ENCODE measurements at regions not wholly inside any gene's neighbourhood (a gene's known extent, or its start where the extent isn't known, plus 50 kb on each side); places are given as distances from the start of the nearest gene placed in this dataset.
A peak's percentile ranks its signal among the peaks of the same experiment; 100 is the strongest.

DNA sequence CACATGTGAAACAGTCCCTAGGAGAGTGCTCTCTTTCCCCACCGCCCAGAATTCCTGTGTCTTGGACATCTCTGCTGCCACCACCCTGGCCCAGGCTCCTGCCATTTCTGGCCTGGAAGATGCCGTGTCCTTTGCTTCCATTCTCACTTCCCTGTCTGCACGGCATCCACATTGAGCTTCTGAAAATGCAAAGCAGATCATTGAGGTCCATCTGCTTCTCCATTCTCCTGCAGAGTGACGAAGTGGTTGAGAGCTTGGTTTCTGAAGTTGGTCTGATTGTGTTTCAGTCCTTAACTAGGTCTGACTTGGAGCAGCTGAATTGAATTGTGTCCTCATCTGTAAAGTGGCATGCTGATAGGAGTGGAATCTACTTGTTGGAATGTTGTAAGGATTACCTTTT is 98.7 kb upstream of the MGAT5 start:
- DNase-seq (ENCODE audit: low read depth in 1 of 2, low spot score in 1 of 2) = no peak

GRCh38 chr2:134158295-134158694 is 95.6 kb upstream of the MGAT5 start:
- DNase-seq (ENCODE audit: low read depth in 1 of 2, low spot score in 1 of 2) = no peak

DNA sequence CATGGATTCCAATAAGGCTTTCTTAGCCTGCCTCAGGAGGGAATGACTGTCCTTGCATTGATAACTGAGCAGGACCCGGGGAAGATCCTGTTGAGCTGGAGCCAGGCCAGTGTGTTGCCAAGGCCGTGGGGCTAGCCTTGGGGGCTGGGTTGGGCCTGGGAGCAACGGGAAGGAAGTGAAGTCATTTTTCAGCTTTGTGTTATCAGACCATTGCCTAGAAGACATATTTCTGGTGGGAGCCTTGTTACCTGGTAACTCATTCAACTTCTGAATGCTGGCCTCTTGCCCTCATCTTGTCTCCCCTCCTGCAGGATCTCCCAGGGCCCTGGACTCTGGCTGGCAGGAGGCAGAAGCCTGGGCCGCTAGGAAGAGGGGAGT is 92.7 kb upstream of the MGAT5 start:
- DNase-seq (ENCODE audit: low read depth in 1 of 2, low spot score in 1 of 2) = no peak

DNA sequence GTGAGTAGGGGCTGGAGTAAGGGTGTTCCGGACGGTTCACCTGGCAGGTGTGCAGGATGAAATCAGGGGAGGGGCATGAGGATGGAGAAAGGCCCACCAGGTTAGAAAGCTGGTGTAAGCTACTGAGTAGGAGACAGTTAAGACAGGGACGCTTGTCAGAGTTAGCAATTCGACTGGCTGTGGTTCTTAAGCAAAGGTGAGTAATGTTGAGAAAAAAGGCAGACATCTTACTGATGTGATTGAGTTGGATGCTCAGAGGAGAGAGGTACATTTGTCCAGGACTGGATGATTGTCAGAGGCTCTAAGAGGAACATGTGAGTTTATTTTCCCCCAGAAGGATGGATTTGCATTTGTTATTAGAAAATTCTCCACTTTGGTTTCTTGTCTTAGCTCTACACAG is 90.5 kb upstream of the MGAT5 start:
- DNase-seq (ENCODE audit: low read depth in 1 of 2, low spot score in 1 of 2) = no peak

DNA sequence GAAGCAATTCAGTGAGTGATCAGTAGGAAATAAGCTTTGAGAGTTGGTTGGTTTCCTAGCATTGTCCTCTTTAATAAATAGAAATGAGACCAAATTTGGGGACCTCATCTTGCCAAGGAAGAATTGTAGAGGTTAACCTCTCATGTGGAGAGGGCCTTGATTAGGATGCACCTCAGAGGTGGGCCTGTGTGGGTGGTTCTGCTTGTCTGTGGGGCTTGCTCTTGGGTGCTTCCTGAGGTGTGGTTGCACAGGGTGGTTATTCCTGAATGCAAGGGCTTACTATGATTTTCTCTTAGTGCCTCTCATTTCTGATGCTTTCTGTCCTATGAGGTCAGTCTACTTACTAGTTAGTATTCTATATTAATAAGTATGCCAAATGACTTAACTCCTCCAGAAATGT is 89.6 kb upstream of the MGAT5 start:
- DNase-seq (ENCODE audit: low read depth in 1 of 2, low spot score in 1 of 2) = no peak

DNA sequence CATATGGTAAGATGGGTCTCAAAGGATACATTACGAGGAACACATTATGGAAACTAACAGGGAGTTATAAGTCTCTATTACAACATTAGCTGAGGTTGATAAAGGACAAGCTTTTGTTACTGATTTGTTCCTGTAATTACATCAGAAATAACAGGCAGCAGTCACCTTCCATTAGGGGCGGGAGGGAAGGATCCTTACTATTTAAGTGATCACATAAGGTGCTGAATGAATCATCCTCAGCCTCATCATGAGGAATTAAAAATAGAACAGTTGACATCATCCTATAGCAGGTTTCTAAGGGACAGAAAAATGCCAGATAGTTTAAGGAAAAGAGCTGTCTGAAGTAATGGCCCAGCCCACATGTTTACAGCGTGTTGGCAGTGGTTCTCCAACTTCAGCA is 86.9 kb upstream of the MGAT5 start:
- no peak for DNase-seq (ENCODE audit: low read depth in 1 of 2, low spot score in 1 of 2)

- peak in 1 of 2 donors; percentile 31 for DNase-seq (ENCODE audit: low read depth in 1 of 2, low spot score in 1 of 2)
Observed at GRCh38 chr2:134169788-134170187, 84.1 kb upstream of the MGAT5 start.

GRCh38 chr2:134170294-134170693 is 83.6 kb upstream of the MGAT5 start:
- no peak for DNase-seq (ENCODE audit: low read depth in 1 of 2, low spot score in 1 of 2)

DNA sequence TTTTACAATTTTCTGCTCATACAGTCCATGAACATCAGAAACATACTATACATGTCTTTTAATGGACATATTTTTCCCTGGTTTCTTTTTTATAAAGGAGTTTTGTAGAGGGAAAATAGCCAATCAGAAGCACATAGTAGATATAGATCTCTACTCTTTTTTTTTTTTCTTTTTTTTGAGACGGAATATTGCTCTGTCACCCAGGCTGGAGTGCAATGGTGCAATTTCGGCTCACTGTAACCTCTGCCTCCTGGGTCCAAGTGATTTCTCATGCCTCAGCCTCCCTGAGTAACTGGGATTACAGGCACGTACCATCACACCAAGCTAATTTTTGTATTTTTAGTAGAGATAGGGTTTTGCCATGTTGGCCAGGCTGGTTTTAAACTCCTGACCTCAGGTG is 83.2 kb upstream of the MGAT5 start:
- DNase-seq (ENCODE audit: low read depth in 1 of 2, low spot score in 1 of 2) = no peak

DNA sequence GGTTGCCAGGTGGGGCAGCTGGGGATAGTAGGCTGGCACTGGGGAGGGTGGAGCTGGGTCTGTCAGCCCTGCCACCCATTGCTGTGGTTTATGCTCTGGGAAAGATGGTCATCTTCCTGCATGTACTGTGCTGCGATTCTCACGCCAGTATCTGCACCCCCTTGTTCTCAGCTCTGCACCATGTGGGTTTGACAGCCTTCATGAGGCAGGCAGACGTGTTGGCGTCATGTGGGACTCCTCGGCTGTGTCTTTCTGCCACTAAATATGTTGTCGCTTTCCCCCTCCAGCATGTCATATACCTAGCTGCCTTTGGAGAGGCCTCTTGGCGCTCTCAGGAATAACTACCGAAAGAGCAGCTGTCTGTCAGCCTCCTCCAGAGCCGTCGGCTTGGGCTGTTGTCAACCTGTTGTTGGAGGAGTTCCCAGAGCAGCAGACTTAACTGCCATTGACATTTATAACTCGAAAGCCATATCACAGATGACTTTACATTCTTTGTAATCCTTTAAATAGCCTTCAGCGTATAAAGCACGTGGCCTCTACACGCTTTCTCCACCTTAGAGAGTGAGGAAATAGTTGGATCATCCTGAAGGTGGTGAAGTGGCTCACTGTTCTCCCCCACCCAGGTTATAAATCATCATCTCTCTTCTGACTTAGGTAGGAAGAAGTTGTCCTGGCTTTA is 80.4 kb upstream of the MGAT5 start:
- DNase-seq (ENCODE audit: low read depth in 1 of 2, low spot score in 1 of 2) = no peak

DNA sequence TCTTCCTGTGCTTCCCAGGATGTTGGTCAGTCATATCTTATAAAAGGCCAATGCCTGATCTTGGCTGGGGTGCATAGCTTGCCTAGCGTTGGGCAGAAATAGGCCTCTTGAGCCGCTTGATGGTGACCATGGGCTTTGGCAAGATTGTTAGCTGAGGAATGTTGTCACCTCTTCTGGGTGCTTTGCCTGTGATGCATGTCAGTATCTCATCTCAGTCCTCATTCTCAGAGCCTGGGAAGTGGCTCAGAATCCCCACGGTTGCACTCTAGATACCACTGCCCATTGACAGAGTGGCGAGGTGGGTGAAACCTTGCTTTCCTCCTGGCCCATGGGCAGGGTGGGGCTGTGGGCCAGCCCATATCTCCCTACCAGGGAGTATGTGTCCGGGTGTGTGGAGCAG is 79.2 kb upstream of the MGAT5 start:
- DNase-seq (ENCODE audit: low read depth in 1 of 2, low spot score in 1 of 2) = no peak

GRCh38 chr2:134175834-134176233 is 78.0 kb upstream of the MGAT5 start:
- no peak for DNase-seq (ENCODE audit: low read depth in 1 of 2, low spot score in 1 of 2)

DNA sequence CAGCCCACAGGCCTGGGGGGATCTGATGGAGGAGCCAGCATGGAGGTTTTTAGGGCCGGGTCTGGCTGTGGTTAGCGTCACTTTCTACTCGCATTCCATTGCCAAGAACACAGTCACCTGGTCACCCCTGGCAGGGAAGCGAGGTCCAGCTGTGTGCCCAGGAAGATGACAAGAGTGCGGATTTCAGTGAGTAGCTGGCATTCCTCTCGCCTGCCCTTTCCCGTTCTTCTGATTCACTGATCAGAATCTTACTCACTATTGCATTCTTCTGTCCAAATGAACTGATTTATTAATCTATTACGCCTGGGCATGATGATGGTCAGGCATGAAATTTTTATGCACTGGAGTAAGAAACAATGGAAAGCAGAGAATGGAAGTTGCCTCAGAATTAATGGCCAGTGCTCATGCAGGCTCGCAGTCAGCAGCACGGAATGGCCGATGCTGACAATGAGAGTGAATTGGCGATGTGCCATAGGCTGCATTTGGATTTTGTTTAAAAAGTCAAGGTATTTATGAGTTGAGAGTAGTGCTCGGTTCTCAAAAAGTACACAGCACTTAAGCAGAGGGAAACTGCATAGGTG is 76.4 kb upstream of the MGAT5 start:
- DNase-seq (ENCODE audit: low read depth in 1 of 2, low spot score in 1 of 2) = no peak

- DNase-seq (ENCODE audit: low read depth in 1 of 2, low spot score in 1 of 2) = no peak
Observed at GRCh38 chr2:134178138-134178877, 75.6 kb upstream of the MGAT5 start.

- no peak for DNase-seq (ENCODE audit: low read depth in 1 of 2, low spot score in 1 of 2)
Observed at GRCh38 chr2:134181219-134181618, 72.7 kb upstream of the MGAT5 start.

GRCh38 chr2:134183679-134184078 is 70.2 kb upstream of the MGAT5 start:
- no peak for DNase-seq (ENCODE audit: low read depth in 1 of 2, low spot score in 1 of 2)

- DNase-seq (ENCODE audit: low read depth in 1 of 2, low spot score in 1 of 2) = no peak
Observed at GRCh38 chr2:134185639-134186038, 68.2 kb upstream of the MGAT5 start.

- DNase-seq (ENCODE audit: low read depth in 1 of 2, low spot score in 1 of 2) = no peak
Observed at GRCh38 chr2:134189009-134189720, 64.7 kb upstream of the MGAT5 start.

GRCh38 chr2:134190062-134190806 is 63.6 kb upstream of the MGAT5 start:
- DNase-seq (ENCODE audit: low read depth in 1 of 2, low spot score in 1 of 2) = no peak

- no peak for DNase-seq (ENCODE audit: low read depth in 1 of 2, low spot score in 1 of 2)
Observed at GRCh38 chr2:134190807-134191203, 63.1 kb upstream of the MGAT5 start.

- DNase-seq (ENCODE audit: low read depth in 1 of 2, low spot score in 1 of 2) = no peak
Observed at GRCh38 chr2:134191835-134192234, 62.0 kb upstream of the MGAT5 start.
